Loucy (cell line): ENCODE measurements at regions not wholly inside any gene's neighbourhood (a gene's known extent, or its start where the extent isn't known, plus 50 kb on each side); places are given as distances from the start of the nearest gene placed in this dataset.
A peak's percentile ranks its signal among the peaks of the same experiment; 100 is the strongest.

ENCODE experiments used
- H2AFZ ChIP-seq: fragments of 200-600 bp; sonication (generic); 2 replicates; pipeline ENCODE4 v1.6.0; 2016; ENCODE audit warnings: antibody characterized with exemption, mild to moderate bottlenecking, low read length, moderate library complexity
- H3F3A ChIP-seq: fragments of 200-600 bp; 2 replicates; pipeline ENCODE4 v1.6.0; 2016; ENCODE audit warnings: antibody characterized with exemption, low read depth, mild to moderate bottlenecking
- H3K27me3 ChIP-seq: fragments of 200-600 bp; sonication (generic); 2 replicates; pipeline ENCODE4 v1.6.1; 2014; ENCODE audit warnings: low read length, mild to moderate bottlenecking; ENCODE audit not compliant: insufficient read depth, poor library complexity, severe bottlenecking
- H3K36me3 ChIP-seq: fragments of 200-600 bp; sonication (generic); 2 replicates; pipeline ENCODE4 v1.6.1; 2016; ENCODE audit warnings: low read length; ENCODE audit not compliant: insufficient read depth
- H3K4me1 ChIP-seq: fragments of 200-600 bp; sonication (generic); 2 replicates; pipeline ENCODE4 v1.5.1; 2014; ENCODE audit warnings: low read length, mild to moderate bottlenecking; ENCODE audit not compliant: insufficient read depth, poor library complexity, severe bottlenecking
- H3K4me2 ChIP-seq: fragments of 200-600 bp; sonication (generic); 2 replicates; pipeline ENCODE4 v1.6.0; 2014; ENCODE audit warnings: antibody characterized with exemption, low read length, low read depth, mild to moderate bottlenecking; ENCODE audit not compliant: poor library complexity, severe bottlenecking
- H3K4me3 ChIP-seq: fragments of 200-600 bp; sonication (generic); 2 replicates; pipeline ENCODE4 v1.5.1; 2014; ENCODE audit warnings: low read length, mild to moderate bottlenecking, mixed read lengths; ENCODE audit not compliant: poor library complexity, severe bottlenecking
- H3K79me2 ChIP-seq: fragments of 200-600 bp; sonication (generic); 2 replicates; pipeline ENCODE4 v1.6.1; 2014; ENCODE audit warnings: low read length; ENCODE audit not compliant: insufficient read depth
- H3K9ac ChIP-seq: fragments of 200-600 bp; sonication (generic); 2 replicates; pipeline ENCODE4 v1.6.0; 2014; ENCODE audit warnings: mild to moderate bottlenecking, low read depth, low read length, moderate library complexity; ENCODE audit not compliant: poor library complexity, severe bottlenecking
- H3K9me2 ChIP-seq: fragments of 200-600 bp; sonication (generic); replicated peaks from 2 replicates; pipeline ENCODE4 v1.6.1; 2016; ENCODE audit warnings: low read depth, low read length, mixed read lengths
- H3K9me3 ChIP-seq: fragments of 200-600 bp; sonication (generic); 2 replicates; pipeline ENCODE4 v1.6.1; 2014; ENCODE audit warnings: mild to moderate bottlenecking, antibody characterized with exemption, low read length, low read depth; ENCODE audit not compliant: insufficient read depth
- H4K20me1 ChIP-seq: fragments of 200-600 bp; sonication (generic); 2 replicates; pipeline ENCODE4 v1.6.0; 2014; ENCODE audit warnings: antibody characterized with exemption, low read length, mild to moderate bottlenecking; ENCODE audit not compliant: insufficient read depth, poor library complexity, severe bottlenecking
- EZH2phosphoT487 ChIP-seq: fragments of 200-600 bp; IDR thresholded peaks from 2 replicates; pipeline ENCODE4 v1.6.1; 2018; ENCODE audit warnings: antibody characterized with exemption, mild to moderate bottlenecking, moderate library complexity, borderline replicate concordance
- TF ChIP-seq, protein P1 (sequence below): fragments of 200-600 bp; sonication (generic); conservative IDR thresholded peaks from 2 replicates; pipeline ENCODE4 v1.5.1; 2014; ENCODE audit warnings: mild to moderate bottlenecking, antibody characterized with exemption, low read length

DNA sequence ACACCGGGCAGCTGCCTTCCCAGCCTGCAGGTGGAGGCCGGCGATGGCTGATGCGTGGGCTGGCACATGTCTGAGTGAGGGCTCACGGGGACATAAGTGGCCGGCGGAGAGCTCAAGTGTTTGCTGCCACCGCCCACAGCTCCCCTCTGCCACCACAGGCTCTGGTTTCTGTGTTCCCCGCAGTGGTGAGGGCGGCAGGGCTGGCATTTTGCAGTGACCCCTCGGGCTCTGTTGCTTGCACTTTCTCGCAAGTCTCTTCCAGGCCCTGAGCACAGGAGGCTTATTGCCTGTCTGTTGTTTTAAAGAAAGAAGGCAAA lies 271.0 kb upstream of the RTL1 start:
- Histone ChIP-seq H4K20me1 (no peaks in the 10 kb centered on the region), H3K27me3 (no peaks in the 10 kb centered on the region), H3K9ac (peak overlapping the region; percentile 38), H3K36me3 (no peaks in the 10 kb centered on the region), H3K4me3 (no peak overlapping the region), H3K9me3 (no peaks in the 10 kb centered on the region), H3K4me2 (peak overlapping the region; percentile 54), H3F3A (no peaks in the 10 kb centered on the region), H2AFZ (no peak overlapping the region), H3K9me2 (no peaks in the 10 kb centered on the region), H3K79me2 (no peaks in the 10 kb centered on the region), H3K4me1 (peaks cover 13% of the 10 kb centered on the region)
- TF ChIP-seq, protein P1, sequence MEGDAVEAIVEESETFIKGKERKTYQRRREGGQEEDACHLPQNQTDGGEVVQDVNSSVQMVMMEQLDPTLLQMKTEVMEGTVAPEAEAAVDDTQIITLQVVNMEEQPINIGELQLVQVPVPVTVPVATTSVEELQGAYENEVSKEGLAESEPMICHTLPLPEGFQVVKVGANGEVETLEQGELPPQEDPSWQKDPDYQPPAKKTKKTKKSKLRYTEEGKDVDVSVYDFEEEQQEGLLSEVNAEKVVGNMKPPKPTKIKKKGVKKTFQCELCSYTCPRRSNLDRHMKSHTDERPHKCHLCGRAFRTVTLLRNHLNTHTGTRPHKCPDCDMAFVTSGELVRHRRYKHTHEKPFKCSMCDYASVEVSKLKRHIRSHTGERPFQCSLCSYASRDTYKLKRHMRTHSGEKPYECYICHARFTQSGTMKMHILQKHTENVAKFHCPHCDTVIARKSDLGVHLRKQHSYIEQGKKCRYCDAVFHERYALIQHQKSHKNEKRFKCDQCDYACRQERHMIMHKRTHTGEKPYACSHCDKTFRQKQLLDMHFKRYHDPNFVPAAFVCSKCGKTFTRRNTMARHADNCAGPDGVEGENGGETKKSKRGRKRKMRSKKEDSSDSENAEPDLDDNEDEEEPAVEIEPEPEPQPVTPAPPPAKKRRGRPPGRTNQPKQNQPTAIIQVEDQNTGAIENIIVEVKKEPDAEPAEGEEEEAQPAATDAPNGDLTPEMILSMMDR, result no peak
- no peak for TF ChIP-seq EZH2phosphoT487

DNA sequence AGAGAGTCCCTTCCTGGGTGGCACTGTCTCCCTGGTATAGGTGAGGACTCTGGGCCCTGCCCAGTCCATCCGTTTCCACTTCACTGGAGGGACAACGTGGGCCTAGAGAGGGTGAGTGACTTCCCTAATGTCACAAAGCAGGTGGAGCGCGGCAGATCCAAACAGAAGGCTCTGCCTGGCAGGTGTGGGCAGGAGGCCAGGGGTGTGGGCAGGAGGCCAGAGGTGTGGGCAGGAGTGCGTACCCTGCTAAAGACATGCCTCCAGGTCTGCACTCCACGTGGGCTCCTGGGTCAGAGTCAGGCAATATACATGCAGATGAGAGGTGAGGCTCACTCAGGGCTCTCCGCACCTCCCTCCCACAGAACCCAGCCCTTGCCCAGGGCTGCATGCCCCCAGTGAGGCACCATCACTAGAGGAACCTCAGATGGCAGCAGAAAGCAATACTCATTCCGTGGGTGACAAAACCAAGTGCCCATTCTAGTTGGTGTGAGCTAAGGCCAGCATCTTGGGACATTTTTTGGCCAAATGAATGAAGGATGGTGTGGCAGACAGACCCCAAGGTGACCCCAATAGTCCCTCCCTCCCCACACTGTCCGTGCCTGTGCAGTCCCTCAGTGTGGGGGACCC lies 271.6 kb upstream of the RTL1 start:
- no peak overlapping the region for H3K4me2 ChIP-seq
- no peak overlapping the region for H2AFZ ChIP-seq
- no peaks in the 10 kb centered on the region for H4K20me1 ChIP-seq
- H3K9ac ChIP-seq, result no peak overlapping the region
- H3K4me3 ChIP-seq, result no peak overlapping the region
- H3K79me2 ChIP-seq, result no peaks in the 10 kb centered on the region
- peaks cover 13% of the 10 kb centered on the region for H3K4me1 ChIP-seq
- no peaks in the 10 kb centered on the region for H3K27me3 ChIP-seq
- no peaks in the 10 kb centered on the region for H3K9me2 ChIP-seq
- no peaks in the 10 kb centered on the region for H3K9me3 ChIP-seq
- no peak for TF ChIP-seq EZH2phosphoT487
- TF ChIP-seq, protein P1, result no peak
- no peaks in the 10 kb centered on the region for H3F3A ChIP-seq
- H3K36me3 ChIP-seq, result no peaks in the 10 kb centered on the region

DNA sequence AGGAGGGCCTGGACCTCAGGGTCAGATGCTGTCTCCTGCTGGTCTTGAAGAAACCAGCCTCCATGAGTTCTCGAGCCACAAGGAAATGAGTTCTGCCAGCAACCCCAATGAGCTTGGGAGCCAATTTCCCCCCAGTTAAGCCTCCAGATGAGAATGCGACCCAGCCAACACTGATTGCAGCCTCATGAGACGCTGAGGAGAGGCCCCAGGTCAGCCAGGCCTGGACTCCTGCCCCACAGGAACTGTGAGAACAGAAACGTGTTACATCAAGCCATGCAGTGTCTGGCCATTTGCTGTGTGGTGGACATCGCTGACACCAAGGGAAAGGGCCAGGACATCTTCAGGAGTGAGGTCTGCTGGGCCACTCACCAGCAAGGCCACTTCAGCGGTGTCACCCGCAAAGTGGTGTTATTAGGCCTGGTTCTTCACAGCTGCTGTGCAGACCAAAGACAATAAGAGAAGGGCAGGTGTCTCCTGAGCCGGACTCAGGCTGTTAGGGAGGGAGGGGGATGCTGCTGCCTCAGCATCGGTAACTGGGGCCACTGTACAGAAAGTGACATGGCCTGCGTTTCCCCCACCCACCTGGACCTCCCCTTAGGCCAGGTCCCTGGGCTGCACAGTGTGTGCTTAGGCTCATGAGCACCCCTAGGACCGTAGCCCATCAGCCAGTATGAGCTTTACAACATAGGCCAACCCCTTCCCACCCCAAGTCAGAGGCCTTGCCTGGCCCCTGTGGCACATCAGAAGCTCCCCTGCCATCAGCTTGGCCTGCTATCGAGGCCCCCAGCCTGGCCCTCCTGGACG lies 272.4 kb upstream of the RTL1 start:
- Histone ChIP-seq H3K4me2 (no peak overlapping the region), H3K4me1 (peaks cover 13% of the 10 kb centered on the region), H3K9ac (no peak overlapping the region), H3K36me3 (no peaks in the 10 kb centered on the region), H3K79me2 (no peaks in the 10 kb centered on the region), H2AFZ (no peak overlapping the region), H3K4me3 (no peak overlapping the region), H4K20me1 (no peaks in the 10 kb centered on the region), H3K9me3 (no peaks in the 10 kb centered on the region), H3K27me3 (no peaks in the 10 kb centered on the region), H3F3A (no peaks in the 10 kb centered on the region), H3K9me2 (no peaks in the 10 kb centered on the region)
- no peak for TF ChIP-seq EZH2phosphoT487
- TF ChIP-seq, protein P1, result no peak
